Suprapubic skin (tissue), 4 donors: ENCODE measurements at regions not wholly inside any gene's neighbourhood (a gene's known extent, or its start where the extent isn't known, plus 50 kb on each side); places are given as distances from the start of the nearest gene placed in this dataset.

ENCODE experiments used
- POLR2A ChIP-seq, 2 donors: fragments of 450-650 bp; IDR thresholded peaks; one replicate each; pipeline ENCODE4 v1.6.1; 2017; ENCODE audit warnings: antibody characterized with exemption in 2 of 2, mild to moderate bottlenecking in 2 of 2, moderate library complexity in 2 of 2
- POLR2AphosphoS5 ChIP-seq, 3 donors: sonication (generic); formaldehyde crosslinking; IDR thresholded peaks; one replicate each; pipeline ENCODE4 v1.6.1; 2017; ENCODE audit warnings: antibody characterized with exemption in 3 of 3
- TF ChIP-seq, protein P1 (sequence below), 2 donors: fragments of 200-600 bp in 1 of 2; fragments of 450-650 bp in 1 of 2; sonication (generic) in 1 of 2; IDR thresholded peaks; one replicate each; pipeline ENCODE4 v1.5.1; 2016 to 2019; ENCODE audit warnings: antibody characterized with exemption in 2 of 2, mild to moderate bottlenecking in 1 of 2, moderate library complexity in 1 of 2

DNA sequence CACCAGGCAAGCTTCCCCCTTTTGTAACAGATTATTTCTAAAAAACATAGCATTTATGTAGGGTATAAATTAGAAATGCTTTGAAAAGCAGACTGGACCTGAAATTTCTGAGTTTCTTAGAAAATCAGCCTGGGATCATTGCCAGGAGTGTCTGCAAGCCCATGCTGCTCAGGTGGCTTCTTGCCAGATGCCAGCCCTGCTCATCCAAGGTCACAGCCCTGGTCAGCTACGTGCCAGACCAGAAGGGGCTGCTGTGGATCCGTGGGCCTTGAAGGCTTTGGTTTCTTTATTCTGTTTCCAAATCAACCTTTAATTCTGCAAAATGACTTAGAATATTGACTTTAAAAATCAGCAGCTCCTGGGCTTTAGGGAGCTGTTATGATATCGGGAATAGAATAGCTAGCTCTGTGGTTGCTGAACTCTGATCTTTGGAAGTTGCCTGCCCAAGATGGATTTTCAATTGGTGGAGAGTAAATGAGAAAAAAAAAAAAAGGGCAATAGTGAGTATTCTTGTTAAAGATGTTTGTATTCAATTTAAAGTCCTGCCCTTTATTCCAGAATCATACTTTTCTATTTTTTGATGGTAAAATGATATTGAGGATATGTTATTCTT, 370.1 kb upstream of the ONECUT1 start:
- TF ChIP-seq, protein P1, sequence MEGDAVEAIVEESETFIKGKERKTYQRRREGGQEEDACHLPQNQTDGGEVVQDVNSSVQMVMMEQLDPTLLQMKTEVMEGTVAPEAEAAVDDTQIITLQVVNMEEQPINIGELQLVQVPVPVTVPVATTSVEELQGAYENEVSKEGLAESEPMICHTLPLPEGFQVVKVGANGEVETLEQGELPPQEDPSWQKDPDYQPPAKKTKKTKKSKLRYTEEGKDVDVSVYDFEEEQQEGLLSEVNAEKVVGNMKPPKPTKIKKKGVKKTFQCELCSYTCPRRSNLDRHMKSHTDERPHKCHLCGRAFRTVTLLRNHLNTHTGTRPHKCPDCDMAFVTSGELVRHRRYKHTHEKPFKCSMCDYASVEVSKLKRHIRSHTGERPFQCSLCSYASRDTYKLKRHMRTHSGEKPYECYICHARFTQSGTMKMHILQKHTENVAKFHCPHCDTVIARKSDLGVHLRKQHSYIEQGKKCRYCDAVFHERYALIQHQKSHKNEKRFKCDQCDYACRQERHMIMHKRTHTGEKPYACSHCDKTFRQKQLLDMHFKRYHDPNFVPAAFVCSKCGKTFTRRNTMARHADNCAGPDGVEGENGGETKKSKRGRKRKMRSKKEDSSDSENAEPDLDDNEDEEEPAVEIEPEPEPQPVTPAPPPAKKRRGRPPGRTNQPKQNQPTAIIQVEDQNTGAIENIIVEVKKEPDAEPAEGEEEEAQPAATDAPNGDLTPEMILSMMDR (IDR thresholded peaks at IDR 0.05): no peak
- no peak for TF ChIP-seq POLR2A (IDR thresholded peaks at IDR 0.05)
- TF ChIP-seq POLR2AphosphoS5 (IDR thresholded peaks at IDR 0.05): no peak
